Thyroid gland (tissue), 4 donors: ENCODE measurements at regions not wholly inside any gene's neighbourhood (a gene's known extent, or its start where the extent isn't known, plus 50 kb on each side); places are given as distances from the start of the nearest gene placed in this dataset.

Experiments
- DNase-seq, 2 donors: peaks; one replicate each; pipeline ENCODE4 v3.0.0-alpha.2; 2019
- H3K27ac ChIP-seq, 3 donors: fragments of 200-600 bp; sonication (generic); 1 replicate in 2 of 3; 2 replicates in 1 of 3; pipeline ENCODE4 v1.5.1; 2016 to 2019; ENCODE audit warnings: mild to moderate bottlenecking in 1 of 3, moderate library complexity in 1 of 3
- H3K27me3 ChIP-seq: fragments of 200-600 bp; sonication (generic); one replicate; pipeline ENCODE4 v1.5.1; 2019
- H3K36me3 ChIP-seq, 2 donors: fragments of 200-600 bp; sonication (generic); one replicate each; pipeline ENCODE4 v1.5.1; 2016 to 2019
- H3K4me1 ChIP-seq, 2 donors: fragments of 200-600 bp; sonication (generic); one replicate each; pipeline ENCODE4 v1.5.1; 2017 to 2019
- H3K4me3 ChIP-seq, 3 donors: fragments of 200-600 bp; sonication (generic); replicated peaks in 1 of 3; 1 replicate in 2 of 3; 2 replicates in 1 of 3; pipeline ENCODE4 v1.5.1; 2016; ENCODE audit warnings: mild to moderate bottlenecking in 1 of 3
- H3K9me3 ChIP-seq: fragments of 200-600 bp; sonication (generic); one replicate; pipeline ENCODE4 v1.5.1; 2017
- CTCF ChIP-seq, 6 experiments: fragments of 200-600 bp in 3 of 6; fragments of 450-650 bp in 3 of 6; sonication (generic) in 3 of 6; IDR thresholded peaks; one replicate each; pipeline ENCODE4 v1.5.1; 2016 to 2019; ENCODE audit warnings: antibody characterized with exemption in 6 of 6, mild to moderate bottlenecking in 2 of 6, inconsistent platforms in 1 of 6, moderate library complexity in 1 of 6
- POLR2A ChIP-seq, 2 donors: fragments of 450-650 bp; IDR thresholded peaks; one replicate each; pipeline ENCODE4 v1.6.1; 2017; ENCODE audit warnings: antibody characterized with exemption in 2 of 2, mild to moderate bottlenecking in 2 of 2, moderate library complexity in 1 of 2
- WGBS, 2 donors: methylation state at CpG; one replicate each; pipeline ENCODE4 v1.1.5; 2017; 5-methylcytosine and 5-hydroxymethylcytosine counted together
- intact Hi-C: fragments of 100-400 bp; cut with DNase I; formaldehyde crosslinking; loops from one replicate; pipeline ENCODE4 v1.15.1; 2023

- H3K4me1 ChIP-seq = no peaks in the 10 kb centered on the region
- H3K9me3 ChIP-seq = no peaks in the 10 kb centered on the region
- H3K4me3 ChIP-seq = no peak overlapping the region
- H3K27me3 ChIP-seq = no peaks in the 10 kb centered on the region
- WGBS, 2 donors = 50% methylated on average over 3 of the region's 3 CpGs
- no peaks in the 10 kb centered on the region for H3K36me3 ChIP-seq
- H3K27ac ChIP-seq = no peak overlapping the region
- intact Hi-C loops = no loop called here
- no peak for DNase-seq
- TF ChIP-seq CTCF (IDR thresholded peaks at IDR 0.05) (no peak), POLR2A (IDR thresholded peaks at IDR 0.05) (no peak)
Observed at GRCh38 chr1:101136271-101136670, 100.5 kb upstream of the S1PR1 start.

GRCh38 chr1:101135526-101135925 lies 101.3 kb upstream of the S1PR1 start:
- Histone ChIP-seq H3K27me3 (no peaks in the 10 kb centered on the region), H3K27ac (no peak overlapping the region), H3K4me1 (no peaks in the 10 kb centered on the region), H3K36me3 (no peaks in the 10 kb centered on the region), H3K9me3 (no peaks in the 10 kb centered on the region), H3K4me3 (no peak overlapping the region)
- intact Hi-C loops = no loop called here
- DNase-seq = no peak
- TF ChIP-seq CTCF (IDR thresholded peaks at IDR 0.05) (no peak), POLR2A (IDR thresholded peaks at IDR 0.05) (no peak)
- WGBS, 2 donors = 95 to 96% methylated on average over 2 of the region's 2 CpGs

GRCh38 chr1:101131239-101131843 lies 105.5 kb upstream of the S1PR1 start:
- Histone ChIP-seq H3K36me3 (no peaks in the 10 kb centered on the region), H3K27me3 (no peaks in the 10 kb centered on the region), H3K27ac (no peak overlapping the region), H3K4me1 (no peaks in the 10 kb centered on the region), H3K9me3 (no peaks in the 10 kb centered on the region), H3K4me3 (no peak overlapping the region)
- TF ChIP-seq POLR2A (IDR thresholded peaks at IDR 0.05) (no peak), CTCF (IDR thresholded peaks at IDR 0.05) (no peak)
- WGBS, 2 donors = 92% methylated on average over 1 of the region's 1 CpG
- no peak for DNase-seq
- intact Hi-C loops = no loop called here

GRCh38 chr1:101130673-101131072 lies 105.1 kb upstream of the DPH5 start:
- H3K4me3 ChIP-seq = no peak overlapping the region
- H3K27ac ChIP-seq = no peak overlapping the region
- no peaks in the 10 kb centered on the region for H3K4me1 ChIP-seq
- TF ChIP-seq POLR2A (IDR thresholded peaks at IDR 0.05) (no peak), CTCF (IDR thresholded peaks at IDR 0.05) (no peak)
- intact Hi-C loops = no loop called here
- 47 to 58% methylated on average over 6 of the region's 6 CpGs for WGBS, 2 donors
- H3K9me3 ChIP-seq = no peaks in the 10 kb centered on the region
- no peak for DNase-seq
- no peaks in the 10 kb centered on the region for H3K27me3 ChIP-seq
- H3K36me3 ChIP-seq = no peaks in the 10 kb centered on the region

- DNase-seq = no peak
- Histone ChIP-seq H3K36me3 (no peaks in the 10 kb centered on the region), H3K4me3 (no peak overlapping the region), H3K27ac (no peak overlapping the region), H3K9me3 (no peaks in the 10 kb centered on the region), H3K4me1 (no peaks in the 10 kb centered on the region), H3K27me3 (no peaks in the 10 kb centered on the region)
- intact Hi-C loops = no loop called here
- TF ChIP-seq CTCF (IDR thresholded peaks at IDR 0.05) = no peak
- no peak for TF ChIP-seq POLR2A (IDR thresholded peaks at IDR 0.05)
Observed at GRCh38 chr1:101128846-101129245, 103.3 kb upstream of the DPH5 start.
